B cell (primary cell): ENCODE measurements at regions not wholly inside any gene's neighbourhood (a gene's known extent, or its start where the extent isn't known, plus 50 kb on each side); places are given as distances from the start of the nearest gene placed in this dataset.

ENCODE experiments used
- ATAC-seq: fragments of 200-7000 bp; cut with Tn5 transposase; one replicate; pipeline ENCODE4 v1.10.0; 2021; ENCODE audit warnings: low read depth, mild to moderate bottlenecking, moderate number of reproducible peaks, moderate library complexity
- CTCF ChIA-PET: fragments of 350-600 bp; sonication (Branson Sonifier 250); formaldehyde crosslinking; loops from one replicate; lab custom pipeline; 2021; ENCODE audit warnings: antibody characterized with exemption, inconsistent platforms; lab: Charles Lee
- POLR2A ChIA-PET: fragments of 350-600 bp; sonication (Branson Sonifier 250); formaldehyde crosslinking; loops from one replicate; lab custom pipeline; 2021; ENCODE audit warnings: antibody characterized with exemption; lab: Charles Lee
- DNase-seq: peaks from one replicate; pipeline ENCODE4 v3.0.0; 2013
- H2AFZ ChIP-seq: 2 replicates; pipeline ENCODE4 v1.6.1; 2012; ENCODE audit warnings: mild to moderate bottlenecking, low read depth, low read length; ENCODE audit not compliant: insufficient read depth, poor library complexity, severe bottlenecking
- H3K27ac ChIP-seq, 2 donors: 1 replicate in 1 of 2; 2 replicates in 1 of 2; pipeline ENCODE4 v1.5.1; 2012 to 2013; ENCODE audit warnings: low read length in 2 of 2, mild to moderate bottlenecking in 2 of 2, moderate library complexity in 1 of 2
- H3K27me3 ChIP-seq, 4 experiments: fragments of 200-600 bp in 1 of 4; sonication (generic) in 1 of 4; replicated peaks in 1 of 4; 1 replicate in 2 of 4; 2 replicates in 2 of 4; pipeline versions ENCODE4 v1.6.1 to v1.7.0; 2013 to 2016; ENCODE audit warnings: low read length in 3 of 4, mild to moderate bottlenecking in 2 of 4, mixed read lengths in 1 of 4, moderate library complexity in 1 of 4; ENCODE audit not compliant: insufficient read depth in 4 of 4, control insufficient read depth in 3 of 4; ENCODE audit errors: control extremely low read depth in 1 of 4
- H3K36me3 ChIP-seq, 2 experiments: replicated peaks in 1 of 2; 1 replicate in 1 of 2; 2 replicates in 1 of 2; pipeline versions ENCODE4 v1.6.1 to v1.7.1; 2013; ENCODE audit warnings: low read length in 1 of 2; ENCODE audit not compliant: insufficient read depth in 2 of 2, control insufficient read depth in 1 of 2; ENCODE audit errors: control extremely low read depth in 1 of 2, extremely low read depth in 1 of 2
- H3K4me1 ChIP-seq, 2 donors: fragments of 200-600 bp in 1 of 2; sonication (generic) in 1 of 2; 1 replicate in 1 of 2; 2 replicates in 1 of 2; pipeline versions ENCODE4 v1.5.1 to v1.6.1; 2013 to 2017; ENCODE audit warnings: low read length in 2 of 2; ENCODE audit not compliant: control insufficient read depth in 2 of 2, insufficient read depth in 2 of 2
- H3K4me2 ChIP-seq: replicated peaks from 2 replicates; pipeline ENCODE3; 2012; ENCODE audit warnings: mild to moderate bottlenecking, low read depth, low read length; ENCODE audit not compliant: poor library complexity, severe bottlenecking
- H3K4me3 ChIP-seq, 5 experiments: fragments of 200-600 bp in 1 of 5; sonication (generic) in 1 of 5; 1 replicate in 3 of 5; 2 replicates in 2 of 5; pipeline versions ENCODE4 v1.5.1 to v1.7.0; 2011 to 2016; ENCODE audit warnings: low read length in 4 of 5, mild to moderate bottlenecking in 4 of 5, low read depth in 2 of 5, control low read depth in 1 of 5, moderate library complexity in 1 of 5; ENCODE audit not compliant: insufficient read depth in 1 of 5; ENCODE audit errors: control extremely low read depth in 1 of 5, extremely low read depth in 1 of 5
- H3K79me2 ChIP-seq: fragments of 200-600 bp; sonication (generic); one replicate; pipeline ENCODE4 v1.6.0; 2016; ENCODE audit warnings: low read length; ENCODE audit not compliant: control insufficient read depth, insufficient read depth
- H3K9ac ChIP-seq: fragments of 200-600 bp; sonication (generic); 2 replicates; pipeline ENCODE4 v1.6.1; 2017; ENCODE audit warnings: mild to moderate bottlenecking, low read length, moderate library complexity
- H3K9me3 ChIP-seq, 3 donors: one replicate each; pipeline versions ENCODE4 v1.6.1 to v1.7.1; 2013; ENCODE audit warnings: low read length in 2 of 3; ENCODE audit not compliant: control insufficient read depth in 2 of 3, insufficient read depth in 1 of 3; ENCODE audit errors: control extremely low read depth in 1 of 3
- H4K20me1 ChIP-seq: 2 replicates; pipeline ENCODE4 v1.6.0; 2012; ENCODE audit warnings: mild to moderate bottlenecking, low read length; ENCODE audit not compliant: insufficient read depth, control insufficient read depth, poor library complexity, severe bottlenecking
- H3K27ac Mint-ChIP-seq: one replicate; pipeline ENCODE4 v1.8.0; 2021; ENCODE audit warnings: mixed read lengths
- H3K27me3 Mint-ChIP-seq: one replicate; pipeline ENCODE4 v1.8.0; 2021; ENCODE audit warnings: mixed read lengths
- H3K4me1 Mint-ChIP-seq: one replicate; pipeline ENCODE4 v1.8.0; 2021; ENCODE audit warnings: mixed read lengths
- H3K4me3 Mint-ChIP-seq: one replicate; pipeline ENCODE4 v1.8.0; 2021; ENCODE audit warnings: mixed read lengths
- H3K9me3 Mint-ChIP-seq: one replicate; pipeline ENCODE4 v1.8.0; 2022; ENCODE audit warnings: mixed read lengths; ENCODE audit not compliant: insufficient read depth
- EZH2 ChIP-seq: IDR thresholded peaks from 2 replicates; pipeline ENCODE4 v1.6.1; 2012; ENCODE audit warnings: borderline replicate concordance, low read depth, mild to moderate bottlenecking, moderate library complexity, low read length; ENCODE audit not compliant: insufficient read depth, poor library complexity, severe bottlenecking
- WGBS: methylation state at CpG from one replicate; pipeline ENCODE4 v1.1.5; 2013; ENCODE audit warnings: missing lambda C conversion rate; ENCODE audit not compliant: insufficient coverage; 5-methylcytosine and 5-hydroxymethylcytosine counted together
- intact Hi-C: fragments of 100-400 bp; cut with micrococcal nuclease; formaldehyde crosslinking; loops from one replicate; pipeline ENCODE4 v1.10.0; 2022

DNA sequence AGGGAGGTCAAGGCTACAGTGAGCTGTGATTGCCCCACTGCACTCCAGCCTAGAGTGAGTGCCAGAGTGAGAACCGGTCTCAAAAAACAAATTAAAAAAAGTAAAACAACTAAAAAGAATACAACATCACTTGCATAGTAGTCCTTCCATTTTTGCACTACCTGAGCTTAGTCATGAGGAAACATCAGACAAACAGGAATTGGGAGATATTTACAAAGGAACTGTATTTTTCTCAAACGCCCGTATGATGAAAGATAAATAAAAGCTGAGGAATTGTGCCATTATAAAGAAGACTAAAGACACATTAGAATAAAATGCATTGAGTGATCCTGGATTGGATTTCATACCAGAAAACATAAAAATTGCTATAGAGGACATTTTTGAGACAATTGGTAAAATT, 50.0 kb upstream of the ATP8B1 start:
- Histone ChIP-seq H4K20me1 (no peaks in the 10 kb centered on the region), H2AFZ (no peak overlapping the region), H3K4me2 (no peak overlapping the region), H3K79me2 (no peaks in the 10 kb centered on the region), H3K27ac (no peak overlapping the region), H3K4me3 (no peak overlapping the region), H3K27me3 (no peaks in the 10 kb centered on the region), H3K4me1 (no peaks in the 10 kb centered on the region), H3K9me3 (peaks cover 0 to 6% (median 0%) of the 10 kb centered on the region in 3 donors), H3K9ac (no peak overlapping the region), H3K36me3 (no peaks in the 10 kb centered on the region)
- ATAC-seq: no peak
- DNase-seq: no peak
- Mint-ChIP-seq H3K4me3 (no peak overlapping the region), H3K9me3 (no peaks in the 10 kb centered on the region), H3K27me3 (no peaks in the 10 kb centered on the region), H3K27ac (no peak overlapping the region), H3K4me1 (no peaks in the 10 kb centered on the region)
- ChIA-PET POLR2A (no interaction called here), CTCF (interaction anchor here (0.5 kb wide), 1 partner anchor 57 kb away, joined by 4 read pairs; no protein-coding TSS in a partner anchor)
- no peak for TF ChIP-seq EZH2
- intact Hi-C loops: no loop called here
- no CpG with 5 or more reads among the region's 3 CpGs for WGBS
